SK-N-SH (cell line): ENCODE measurements at regions not wholly inside any gene's neighbourhood (a gene's known extent, or its start where the extent isn't known, plus 50 kb on each side); places are given as distances from the start of the nearest gene placed in this dataset.
"Not testable (repeated sequence)": the region's sequence is repeated elsewhere in the genome, so short reads cannot be mapped to it uniquely, and the experiment has no call there.

Experiments
- CTCF ChIA-PET: fragments of 300-600, 350-600 bp; formaldehyde crosslinking; extraction: SDS; loops from one replicate; lab custom pipeline; 2021; lab: Yijun Ruan, JAX
- POLR2A ChIA-PET: fragments of 350-600 bp; sonication (Branson Sonifier 250); formaldehyde crosslinking; extraction: SDS; loops from one replicate; lab custom pipeline; 2020; ENCODE audit warnings: antibody characterized with exemption, inconsistent platforms; lab: Yijun Ruan, JAX
- DNase-seq: peaks from one replicate; pipeline ENCODE4 v3.0.0; 2012
- H2AFZ ChIP-seq: fragments of 200-600 bp; sonication (generic); 2 replicates; pipeline ENCODE4 v1.8.1; 2016; ENCODE audit warnings: antibody characterized with exemption, mild to moderate bottlenecking, low read depth
- H3F3A ChIP-seq: fragments of 200-600 bp; sonication (generic); replicated peaks from 2 replicates; pipeline ENCODE3; 2016; ENCODE audit warnings: antibody characterized with exemption, mild to moderate bottlenecking; ENCODE audit not compliant: insufficient read depth
- H3K27ac ChIP-seq, 2 experiments: fragments of 200-500 bp in 1 of 2; fragments of 200-600 bp in 1 of 2; sonication (Bioruptor generic) in 1 of 2; sonication (generic), shearing (Covaris generic) in 1 of 2; 2 replicates each; pipeline versions ENCODE4 v1.5.1 to v1.6.1; 2014 to 2016; ENCODE audit warnings: low read depth in 2 of 2, inconsistent platforms in 1 of 2, low read length in 1 of 2, mild to moderate bottlenecking in 1 of 2, mixed read lengths in 1 of 2
- H3K27me3 ChIP-seq: fragments of 200-600 bp; sonication (generic), shearing (Covaris generic); 2 replicates; pipeline ENCODE4 v1.6.1; 2016; ENCODE audit warnings: mixed run types; ENCODE audit not compliant: insufficient read depth
- H3K36me3 ChIP-seq, 2 experiments: fragments of 200-500 bp in 1 of 2; fragments of 200-600 bp in 1 of 2; sonication (Bioruptor generic) in 1 of 2; sonication (generic) in 1 of 2; replicated peaks in 1 of 2; 2 replicates each; pipeline versions ENCODE3 to v1.5.1; 2014 to 2016; ENCODE audit warnings: low read length in 1 of 2, mild to moderate bottlenecking in 1 of 2; ENCODE audit not compliant: insufficient read depth in 2 of 2, control insufficient read depth in 1 of 2
- H3K4me1 ChIP-seq, 2 experiments: fragments of 200-500 bp in 1 of 2; fragments of 200-600 bp in 1 of 2; sonication (Bioruptor generic) in 1 of 2; sonication (generic), shearing (Covaris generic) in 1 of 2; 2 replicates each; pipeline versions ENCODE4 v1.5.1 to v1.6.1; 2014 to 2016; ENCODE audit warnings: low read depth in 1 of 2, low read length in 1 of 2, mixed run types in 1 of 2; ENCODE audit not compliant: insufficient read depth in 2 of 2, control insufficient read depth in 1 of 2
- H3K4me2 ChIP-seq: fragments of 200-600 bp; sonication (generic), shearing (Covaris generic); 2 replicates; pipeline ENCODE4 v1.6.1; 2017; ENCODE audit warnings: mixed run types
- H3K4me3 ChIP-seq, 2 experiments: fragments of 200-500 bp in 1 of 2; fragments of 200-600 bp in 1 of 2; sonication (Bioruptor generic) in 1 of 2; sonication (generic), shearing (Covaris generic) in 1 of 2; 2 replicates each; pipeline versions ENCODE4 v1.5.1 to v1.8.1; 2014 to 2016; ENCODE audit warnings: low read depth in 2 of 2, inconsistent platforms in 1 of 2, low read length in 1 of 2, mild to moderate bottlenecking in 1 of 2, mixed read lengths in 1 of 2, moderate library complexity in 1 of 2
- H3K79me2 ChIP-seq: fragments of 200-600 bp; sonication (generic); 2 replicates; pipeline ENCODE4 v1.8.1; 2017; ENCODE audit warnings: mild to moderate bottlenecking; ENCODE audit not compliant: insufficient read depth
- H3K9ac ChIP-seq: fragments of 200-600 bp; sonication (generic); 2 replicates; pipeline ENCODE4 v1.6.1; 2017; ENCODE audit warnings: mixed run types
- H3K9me2 ChIP-seq: fragments of 200-600 bp; sonication (generic); 2 replicates; pipeline ENCODE4 v1.6.1; 2017; ENCODE audit warnings: mixed run types
- H3K9me3 ChIP-seq: fragments of 200-600 bp; sonication (generic); 2 replicates; pipeline ENCODE4 v1.6.1; 2017; ENCODE audit warnings: mixed run types, mild to moderate bottlenecking, moderate library complexity
- H4K20me1 ChIP-seq: fragments of 200-600 bp; sonication (generic); 2 replicates; pipeline ENCODE4 v1.6.1; 2017; ENCODE audit warnings: mild to moderate bottlenecking, mixed run types; ENCODE audit not compliant: insufficient read depth
- WGBS: methylation state at CpG from one replicate; pipeline ENCODE4 v1.1.6; 2017; ENCODE audit warnings: low lambda C conversion rate; 5-methylcytosine and 5-hydroxymethylcytosine counted together

DNA sequence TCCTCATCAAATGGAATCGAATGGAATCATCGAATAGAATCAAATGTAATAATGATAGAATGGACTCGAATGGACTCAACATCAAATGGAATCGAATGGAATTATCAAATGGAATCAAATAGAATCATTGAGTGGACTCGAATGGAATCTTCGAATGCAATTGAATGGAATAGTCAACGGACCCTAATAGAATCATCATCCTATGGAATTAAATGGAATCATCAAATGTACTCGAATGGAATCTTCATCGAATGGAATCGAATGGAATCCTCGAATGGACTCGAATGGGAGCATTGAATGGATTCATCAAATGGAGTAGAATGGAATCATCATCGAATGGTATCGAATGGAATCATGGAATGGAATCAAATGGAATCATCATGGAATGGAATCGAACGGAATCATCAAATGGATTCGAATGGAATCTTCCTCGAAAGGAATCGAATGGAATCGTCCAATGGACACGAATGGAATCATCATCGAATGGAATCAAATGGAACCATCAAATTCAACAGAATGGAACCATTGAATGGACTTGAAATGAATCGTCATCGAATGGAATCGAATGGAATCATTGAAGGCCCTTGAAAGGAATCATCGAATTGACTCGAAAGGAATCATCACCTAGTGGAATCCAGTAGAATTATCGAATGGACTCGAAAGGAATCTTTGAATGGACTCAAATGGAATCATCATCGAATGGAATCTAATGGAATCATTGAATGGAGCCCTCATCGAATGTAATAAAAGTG, 224.9 kb downstream of the SHCBP1 start:
- H3K9me3 ChIP-seq, H3K4me2 ChIP-seq, CTCF ChIA-PET, H3K4me3 ChIP-seq, H2AFZ ChIP-seq, H4K20me1 ChIP-seq, H3K9me2 ChIP-seq, H3K36me3 ChIP-seq, H3F3A ChIP-seq, H3K79me2 ChIP-seq, POLR2A ChIA-PET, DNase-seq, H3K27me3 ChIP-seq, H3K27ac ChIP-seq, H3K4me1 ChIP-seq, H3K9ac ChIP-seq: not testable (repeated sequence)
- 9% methylated on average over 31 of the region's 31 CpGs for WGBS

DNA sequence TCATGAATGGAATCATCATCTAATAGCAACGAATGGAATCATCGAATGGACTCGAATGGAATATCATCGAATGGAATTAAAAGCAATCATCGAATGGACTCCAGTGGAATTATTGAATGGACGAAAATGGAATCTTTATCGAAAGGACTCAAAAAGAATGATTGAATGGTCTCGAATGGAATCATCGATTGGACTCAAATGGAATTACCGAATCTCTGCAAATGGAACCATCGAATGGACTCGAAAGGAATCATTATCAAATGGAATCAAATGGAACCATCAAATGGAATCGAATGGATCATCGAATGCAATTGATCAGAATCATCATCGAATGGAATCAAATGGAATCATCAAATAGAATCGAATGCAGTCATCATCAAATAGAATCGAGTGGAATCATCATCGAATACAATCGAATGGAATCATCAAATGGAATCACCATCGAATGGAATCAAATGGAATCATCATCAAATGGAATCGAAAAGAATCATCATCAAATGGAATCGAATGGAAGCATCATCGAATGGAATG, 225.7 kb downstream of the SHCBP1 start:
- CTCF ChIA-PET, H3K4me3 ChIP-seq, H3K9me3 ChIP-seq, H2AFZ ChIP-seq, H4K20me1 ChIP-seq, H3K9ac ChIP-seq, H3K79me2 ChIP-seq, H3K36me3 ChIP-seq, POLR2A ChIA-PET, DNase-seq, H3K4me2 ChIP-seq, H3K9me2 ChIP-seq, H3K4me1 ChIP-seq, H3K27ac ChIP-seq, H3K27me3 ChIP-seq, H3F3A ChIP-seq: not testable (repeated sequence)
- WGBS = 14% methylated on average over 23 of the region's 23 CpGs

DNA sequence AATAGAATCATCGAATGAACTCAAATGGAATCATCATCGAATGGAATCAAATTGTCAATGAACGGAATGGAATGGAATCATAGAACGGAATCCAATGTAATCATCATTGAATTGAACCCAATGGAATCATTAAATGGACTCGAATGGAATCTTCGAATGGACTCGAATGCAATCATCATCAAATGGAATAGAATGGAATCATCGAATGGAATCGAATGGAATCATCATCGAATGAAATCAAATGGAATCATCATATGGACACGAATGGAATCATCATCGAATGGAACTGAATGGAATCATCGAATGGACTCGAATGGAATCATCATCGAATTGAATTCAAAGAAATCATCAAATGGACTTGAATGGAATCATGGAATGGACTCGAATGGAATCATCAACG, 226.2 kb downstream of the SHCBP1 start:
- H3K9me3 ChIP-seq, H3F3A ChIP-seq, H3K4me2 ChIP-seq, DNase-seq, POLR2A ChIA-PET, H2AFZ ChIP-seq, H3K27me3 ChIP-seq, H3K9me2 ChIP-seq, H3K27ac ChIP-seq, H3K79me2 ChIP-seq, H3K9ac ChIP-seq, H3K36me3 ChIP-seq, H3K4me3 ChIP-seq, H4K20me1 ChIP-seq, CTCF ChIA-PET, H3K4me1 ChIP-seq: not testable (repeated sequence)
- WGBS = 5% methylated on average over 17 of the region's 17 CpGs

DNA sequence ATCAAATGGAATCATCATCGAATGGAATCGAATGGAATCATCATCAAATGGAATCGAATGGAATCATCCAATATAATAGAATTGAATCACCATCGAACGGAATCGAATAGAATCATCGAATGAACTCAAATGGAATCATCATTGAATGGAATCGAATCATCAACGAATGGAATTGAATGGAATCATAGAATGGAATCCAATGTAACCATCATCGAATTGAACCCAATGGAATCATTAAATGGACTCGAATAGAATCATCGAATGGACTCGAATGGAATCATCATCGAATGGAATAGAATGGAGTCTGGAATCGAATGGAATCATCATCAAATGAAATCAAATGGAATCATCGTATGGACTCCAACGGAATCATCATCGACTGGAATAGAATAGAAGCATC, 227.0 kb downstream of the SHCBP1 start:
- not testable (repeated sequence) for H3K9me2 ChIP-seq

DNA sequence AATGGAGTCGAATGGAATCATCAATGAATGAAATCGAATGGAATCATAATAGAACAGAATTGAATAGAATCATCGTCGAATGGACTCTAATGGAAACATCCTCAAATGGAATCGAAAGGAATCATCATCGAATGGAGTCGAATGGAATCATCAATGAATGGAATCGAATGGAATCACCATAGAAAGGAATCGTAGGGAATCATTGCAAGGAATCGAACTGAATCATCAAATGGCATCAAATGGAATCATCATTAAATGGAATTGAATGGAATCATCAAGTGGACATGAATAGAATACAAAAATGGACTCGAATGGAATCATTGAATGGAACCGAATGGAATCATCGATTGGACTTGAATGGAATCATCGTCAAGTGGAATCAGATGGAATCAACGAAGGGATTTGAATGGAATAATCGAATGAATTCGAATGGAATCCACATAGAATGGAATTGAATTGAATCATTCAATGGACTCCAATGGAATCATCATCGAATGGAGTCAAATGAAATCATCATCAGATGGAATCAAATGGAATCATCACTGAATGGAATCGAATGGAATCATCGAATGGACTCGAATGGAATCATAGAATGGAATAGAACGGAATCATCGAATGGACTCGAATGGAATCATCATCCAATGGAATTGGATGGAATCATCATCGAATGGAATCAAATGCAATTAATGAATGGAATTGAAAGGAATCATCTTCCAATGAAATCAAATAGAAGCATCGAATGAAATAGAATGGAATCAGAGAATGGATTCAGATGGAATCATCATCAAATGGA, 228.1 kb downstream of the SHCBP1 start:
- WGBS = 9% methylated on average over 25 of the region's 26 CpGs
- CTCF ChIA-PET, H3K9ac ChIP-seq, H3K9me2 ChIP-seq, H2AFZ ChIP-seq, H4K20me1 ChIP-seq, H3K4me3 ChIP-seq, H3K36me3 ChIP-seq, H3F3A ChIP-seq, H3K4me1 ChIP-seq, H3K4me2 ChIP-seq, DNase-seq, POLR2A ChIA-PET, H3K79me2 ChIP-seq, H3K9me3 ChIP-seq, H3K27ac ChIP-seq, H3K27me3 ChIP-seq: not testable (repeated sequence)

More for the DNA sequence above, 227.0 kb downstream of the SHCBP1 start:
- H2AFZ ChIP-seq, H3K36me3 ChIP-seq, H3K27me3 ChIP-seq, H3F3A ChIP-seq, H3K9me3 ChIP-seq, H3K9ac ChIP-seq, H3K4me1 ChIP-seq, CTCF ChIA-PET, H3K4me3 ChIP-seq, H3K27ac ChIP-seq, H3K4me2 ChIP-seq, H3K79me2 ChIP-seq, DNase-seq, H4K20me1 ChIP-seq, POLR2A ChIA-PET: not testable (repeated sequence)
- 19% methylated on average over 18 of the region's 18 CpGs for WGBS

DNA sequence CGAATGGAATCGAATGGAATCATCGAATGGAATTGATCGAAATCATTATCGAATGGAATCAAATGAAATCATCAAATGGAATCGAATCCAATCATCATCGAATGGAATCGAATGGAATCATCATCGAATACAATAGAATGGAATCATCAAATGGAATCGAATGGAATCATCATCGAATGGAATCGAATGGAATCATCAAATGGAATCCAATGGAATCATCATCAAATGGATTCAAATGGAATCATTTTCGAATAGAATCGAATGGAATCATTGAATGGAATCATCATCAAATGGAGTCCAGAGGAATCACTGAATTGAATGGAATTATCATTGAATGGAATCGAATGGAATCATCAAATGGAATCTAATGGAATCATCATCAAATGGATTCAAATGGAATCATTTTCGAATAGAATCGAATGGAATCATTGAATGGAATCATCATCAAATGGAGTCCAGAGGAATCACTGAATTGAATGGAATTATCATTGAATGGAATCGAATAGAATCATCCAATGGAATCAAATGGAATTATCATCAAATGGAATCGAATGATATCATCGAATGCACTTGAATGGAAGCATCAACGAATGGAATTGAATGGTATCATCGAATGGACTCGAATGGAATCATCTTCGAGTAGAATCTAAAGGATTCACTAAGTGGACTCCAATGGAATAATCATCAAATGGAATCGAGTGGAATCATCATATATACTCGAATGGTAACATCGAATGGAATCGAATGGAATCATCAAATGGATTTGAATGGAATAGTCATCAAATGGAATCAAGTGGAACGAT, 230.3 kb downstream of the SHCBP1 start:
- H3K9ac ChIP-seq, DNase-seq, H3F3A ChIP-seq, H3K4me3 ChIP-seq, H3K4me1 ChIP-seq, H3K9me2 ChIP-seq, H2AFZ ChIP-seq, POLR2A ChIA-PET, H3K4me2 ChIP-seq, H3K9me3 ChIP-seq, H3K27ac ChIP-seq, H3K79me2 ChIP-seq, CTCF ChIA-PET, H3K36me3 ChIP-seq, H3K27me3 ChIP-seq, H4K20me1 ChIP-seq: not testable (repeated sequence)
- 15% methylated on average over 29 of the region's 29 CpGs for WGBS
